MCF 10A (cell line): ENCODE measurements at regions not wholly inside any gene's neighbourhood (a gene's known extent, or its start where the extent isn't known, plus 50 kb on each side); places are given as distances from the start of the nearest gene placed in this dataset.

ENCODE experiments used
- BruUV-seq: library from RNA; stranded (reverse); fragments of 400-500 nt; replicated peaks from 2 replicates; lab custom pipeline; 2021; lab: Mats Ljungman, UMichigan
- CTCF ChIA-PET: fragments of 300-600 bp; sonication (Branson Sonifier 250); formaldehyde crosslinking; extraction: SDS; loops from one replicate; lab custom pipeline; 2021; ENCODE audit warnings: antibody characterized with exemption, inconsistent platforms; lab: Yijun Ruan, JAX
- POLR2A ChIA-PET: fragments of 300-600, 350-650 bp; sonication (Branson Sonifier 250); formaldehyde crosslinking; extraction: SDS; loops from one replicate; lab custom pipeline; 2020; ENCODE audit warnings: antibody characterized with exemption, inconsistent platforms; lab: Yijun Ruan, JAX
- DNase-seq: peaks from one replicate; pipeline ENCODE4 v3.0.0-alpha.2; 2018; ENCODE audit not compliant: unreplicated experiment
- H3K27ac Mint-ChIP-seq: one replicate; pipeline ENCODE4 v1.8.0; 2022; ENCODE audit warnings: mild to moderate bottlenecking, low read depth, mixed read lengths; ENCODE audit not compliant: unreplicated experiment
- H3K27me3 Mint-ChIP-seq: one replicate; pipeline ENCODE4 v1.8.0; 2022; ENCODE audit warnings: mixed read lengths; ENCODE audit not compliant: insufficient read depth, unreplicated experiment
- H3K36me3 Mint-ChIP-seq: one replicate; pipeline ENCODE4 v1.8.0; 2022; ENCODE audit warnings: mild to moderate bottlenecking, moderate library complexity, mixed read lengths; ENCODE audit not compliant: insufficient read depth, unreplicated experiment
- H3K4me1 Mint-ChIP-seq: one replicate; pipeline ENCODE4 v1.8.0; 2022; ENCODE audit warnings: mixed read lengths; ENCODE audit not compliant: insufficient read depth, unreplicated experiment
- H3K4me3 Mint-ChIP-seq: one replicate; pipeline ENCODE4 v1.8.0; 2022; ENCODE audit warnings: mild to moderate bottlenecking, moderate library complexity, mixed read lengths; ENCODE audit not compliant: unreplicated experiment
- H3K9me3 Mint-ChIP-seq: one replicate; pipeline ENCODE4 v1.8.0; 2022; ENCODE audit warnings: mixed read lengths; ENCODE audit not compliant: unreplicated experiment
- intact Hi-C: fragments of 100-400 bp; cut with micrococcal nuclease; formaldehyde crosslinking; loops from 2 replicates; pipeline ENCODE4 v1.14.1; 2022
- TF ChIP-seq, protein P1 (sequence below): fragments of 200-600 bp; IDR thresholded peaks from one replicate; pipeline ENCODE4 v1.8.0; 2022; ENCODE audit warnings: antibody characterized with exemption, mild to moderate bottlenecking; ENCODE audit not compliant: unreplicated experiment

DNA sequence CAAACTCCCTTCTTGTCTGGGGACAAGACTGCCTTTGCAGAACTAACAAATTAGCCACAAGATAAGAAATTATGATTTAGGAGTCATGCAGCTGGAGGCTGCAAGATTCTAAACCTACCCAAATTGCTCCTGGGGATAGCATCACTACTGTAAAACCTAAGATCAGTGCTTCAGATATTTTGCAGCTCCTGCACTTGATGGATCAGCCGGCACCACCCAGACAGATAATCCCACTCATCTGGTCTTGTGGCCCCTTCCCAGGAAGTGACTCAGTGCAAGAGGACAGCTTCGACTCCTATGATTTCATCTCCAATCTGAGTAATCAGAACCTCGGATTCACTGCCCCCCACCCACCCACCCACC, 181.9 kb downstream of the AKR1D1 start:
- H3K36me3 Mint-ChIP-seq, result peaks cover 3% of the 10 kb centered on the region
- intact Hi-C loops, result no loop called here
- POLR2A ChIA-PET, result interaction anchor here (1.4 kb wide), 1 partner anchor 8 kb away, joined by 3 read pairs; no protein-coding TSS in a partner anchor
- no peak overlapping the region for H3K27ac Mint-ChIP-seq
- no peak for DNase-seq
- CTCF ChIA-PET, result no interaction called here
- peaks cover 12% of the 10 kb centered on the region for H3K9me3 Mint-ChIP-seq
- H3K27me3 Mint-ChIP-seq, result no peaks in the 10 kb centered on the region
- TF ChIP-seq, protein P1, sequence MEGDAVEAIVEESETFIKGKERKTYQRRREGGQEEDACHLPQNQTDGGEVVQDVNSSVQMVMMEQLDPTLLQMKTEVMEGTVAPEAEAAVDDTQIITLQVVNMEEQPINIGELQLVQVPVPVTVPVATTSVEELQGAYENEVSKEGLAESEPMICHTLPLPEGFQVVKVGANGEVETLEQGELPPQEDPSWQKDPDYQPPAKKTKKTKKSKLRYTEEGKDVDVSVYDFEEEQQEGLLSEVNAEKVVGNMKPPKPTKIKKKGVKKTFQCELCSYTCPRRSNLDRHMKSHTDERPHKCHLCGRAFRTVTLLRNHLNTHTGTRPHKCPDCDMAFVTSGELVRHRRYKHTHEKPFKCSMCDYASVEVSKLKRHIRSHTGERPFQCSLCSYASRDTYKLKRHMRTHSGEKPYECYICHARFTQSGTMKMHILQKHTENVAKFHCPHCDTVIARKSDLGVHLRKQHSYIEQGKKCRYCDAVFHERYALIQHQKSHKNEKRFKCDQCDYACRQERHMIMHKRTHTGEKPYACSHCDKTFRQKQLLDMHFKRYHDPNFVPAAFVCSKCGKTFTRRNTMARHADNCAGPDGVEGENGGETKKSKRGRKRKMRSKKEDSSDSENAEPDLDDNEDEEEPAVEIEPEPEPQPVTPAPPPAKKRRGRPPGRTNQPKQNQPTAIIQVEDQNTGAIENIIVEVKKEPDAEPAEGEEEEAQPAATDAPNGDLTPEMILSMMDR, result no peak
- H3K4me3 Mint-ChIP-seq, result no peak overlapping the region
- peaks cover 11% of the 10 kb centered on the region for H3K4me1 Mint-ChIP-seq
- no TSS peak for BruUV-seq

DNA sequence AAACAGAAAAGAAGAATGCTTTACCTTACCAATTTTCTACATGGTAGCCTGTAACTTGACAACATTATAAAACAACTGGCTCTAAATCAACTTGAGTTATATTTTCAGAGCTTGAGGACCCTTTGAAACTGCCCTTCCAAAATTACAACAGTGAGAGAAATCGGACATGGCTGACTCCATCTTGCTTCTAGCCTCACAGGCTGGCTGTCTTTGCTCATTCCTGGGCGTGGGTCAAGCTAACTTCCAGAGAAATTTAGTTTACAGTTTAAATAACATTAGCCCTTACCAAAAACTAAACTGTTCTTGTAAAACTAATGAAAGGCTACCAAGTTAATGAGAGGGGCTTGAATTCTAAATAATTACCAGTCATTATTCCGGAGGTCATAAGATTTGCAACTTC, 183.4 kb downstream of the AKR1D1 start:
- H3K27me3 Mint-ChIP-seq, result no peaks in the 10 kb centered on the region
- no TSS peak for BruUV-seq
- CTCF ChIA-PET, result interaction anchor here (0.6 kb wide), 1 partner anchor 42 kb away, joined by 6 read pairs; no protein-coding TSS in a partner anchor

DNA sequence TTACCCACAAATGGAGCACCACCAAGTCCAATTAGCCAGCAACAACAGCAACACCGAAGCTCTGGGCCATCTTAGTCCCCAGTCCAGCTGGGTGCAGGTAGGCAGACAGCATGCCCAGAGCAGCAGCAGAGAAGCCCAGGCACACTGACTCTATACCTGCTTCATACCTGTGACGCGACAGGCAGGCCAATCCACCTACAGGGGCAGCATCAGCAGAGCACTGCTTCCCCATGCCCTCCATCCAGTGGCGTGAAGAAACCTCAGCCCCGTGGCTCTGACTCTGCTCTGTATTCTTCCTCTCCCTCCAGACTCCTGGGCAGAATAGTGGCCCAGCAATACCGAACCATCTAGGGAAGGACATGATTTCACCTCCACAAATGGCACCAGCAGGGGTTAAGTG, 191.7 kb downstream of the AKR1D1 start:
- BruUV-seq, result no TSS peak
- Mint-ChIP-seq H3K4me1 (no peaks in the 10 kb centered on the region), H3K36me3 (no peaks in the 10 kb centered on the region), H3K9me3 (no peaks in the 10 kb centered on the region), H3K27ac (no peak overlapping the region), H3K27me3 (no peaks in the 10 kb centered on the region), H3K4me3 (no peak overlapping the region)
- POLR2A ChIA-PET, result no interaction called here
- intact Hi-C loops, result no loop called here
- DNase-seq, result no peak
- TF ChIP-seq, protein P1, result no peak
- CTCF ChIA-PET, result no interaction called here

More for the DNA sequence above, 183.4 kb downstream of the AKR1D1 start:
- POLR2A ChIA-PET, result no interaction called here
- TF ChIP-seq, protein P1, result no peak
- Mint-ChIP-seq H3K4me3 (no peak overlapping the region), H3K36me3 (no peaks in the 10 kb centered on the region), H3K9me3 (peaks cover 6% of the 10 kb centered on the region), H3K4me1 (peaks cover 7% of the 10 kb centered on the region), H3K27ac (no peak overlapping the region)
- DNase-seq, result no peak
- intact Hi-C loops, result no loop called here

DNA sequence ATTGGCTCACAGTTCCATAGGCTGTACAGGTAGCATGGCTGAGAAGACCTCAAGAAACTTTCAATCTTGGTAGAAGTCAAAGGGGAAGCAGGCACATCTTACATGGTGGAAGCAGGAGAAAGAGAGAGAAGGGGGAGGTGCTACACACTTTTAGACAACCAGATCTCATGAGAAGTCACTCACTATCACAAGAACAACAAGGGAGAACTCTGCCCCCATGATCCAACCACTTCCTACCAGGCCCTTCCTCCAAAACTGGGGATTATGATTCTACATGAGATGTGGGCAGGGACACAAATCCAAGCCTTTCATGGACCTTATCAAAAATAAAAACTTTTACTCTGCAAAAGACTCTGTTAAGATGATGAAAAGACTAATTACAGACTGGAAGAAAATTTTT, 183.2 kb upstream of the TRIM24 start:
- intact Hi-C loops, result no loop called here
- no peak for DNase-seq
- CTCF ChIA-PET, result no interaction called here
- Mint-ChIP-seq H3K4me1 (no peaks in the 10 kb centered on the region), H3K36me3 (no peaks in the 10 kb centered on the region), H3K9me3 (no peaks in the 10 kb centered on the region), H3K4me3 (no peak overlapping the region), H3K27ac (no peak overlapping the region), H3K27me3 (no peaks in the 10 kb centered on the region)
- POLR2A ChIA-PET, result interaction anchor here (1.5 kb wide), 1 partner anchor 10 kb away, joined by 3 read pairs; no protein-coding TSS in a partner anchor
- no TSS peak for BruUV-seq
- TF ChIP-seq, protein P1, result no peak
